Activated naive CD8-positive, alpha-beta T cell treated with anti-CD3 and anti-CD28 coated beads, Interleukin-2, amount 50 U/mL, for 24 hours (primary cell): ENCODE measurements at regions not wholly inside any gene's neighbourhood (a gene's known extent, or its start where the extent isn't known, plus 50 kb on each side); places are given as distances from the start of the nearest gene placed in this dataset.
A peak's percentile ranks its signal among the peaks of the same experiment; 100 is the strongest.

ENCODE experiments used
- ATAC-seq: fragments of 150-1000 bp; cut with Tn5 transposase; one replicate; pipeline ENCODE4 v1.10.0; 2021
- DNase-seq: peaks from one replicate; pipeline ENCODE4 v3.0.0; 2021
- H3K27ac Mint-ChIP-seq: one replicate; pipeline ENCODE4 v1.8.0; 2021; ENCODE audit warnings: mild to moderate bottlenecking, mixed read lengths
- H3K27me3 Mint-ChIP-seq: one replicate; pipeline ENCODE4 v1.8.0; 2021; ENCODE audit warnings: mixed read lengths
- H3K36me3 Mint-ChIP-seq: one replicate; pipeline ENCODE4 v1.8.0; 2021; ENCODE audit warnings: low read depth, mixed read lengths
- H3K4me1 Mint-ChIP-seq: one replicate; pipeline ENCODE4 v1.8.0; 2021; ENCODE audit warnings: mixed read lengths
- H3K4me3 Mint-ChIP-seq: one replicate; pipeline ENCODE4 v1.8.0; 2021; ENCODE audit warnings: mild to moderate bottlenecking, moderate library complexity, mixed read lengths
- H3K9me3 Mint-ChIP-seq: one replicate; pipeline ENCODE4 v1.8.0; 2021; ENCODE audit warnings: mixed read lengths

DNA sequence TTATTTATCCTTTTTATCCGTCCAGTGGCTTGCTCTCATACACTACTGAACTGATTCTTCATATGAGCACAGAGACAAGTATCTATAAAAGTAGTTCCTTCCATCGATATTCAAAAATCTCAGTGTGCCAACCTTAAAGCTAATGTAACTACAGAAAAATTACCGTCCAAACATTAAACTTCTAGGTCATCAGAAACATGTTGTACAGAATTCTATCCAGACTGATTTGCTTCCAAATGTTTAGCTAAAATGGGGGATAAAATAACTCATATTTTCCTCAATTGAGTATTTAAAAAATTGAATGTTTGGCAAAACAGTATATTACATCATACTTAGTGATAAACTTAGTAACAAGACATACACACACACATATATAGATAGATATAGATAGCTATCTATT, 584.7 kb upstream of the SEMA3D start:
- Mint-ChIP-seq H3K4me3 (no peak overlapping the region), H3K9me3 (no peaks in the 10 kb centered on the region), H3K36me3 (no peaks in the 10 kb centered on the region), H3K27ac (no peak overlapping the region), H3K4me1 (no peaks in the 10 kb centered on the region), H3K27me3 (no peaks in the 10 kb centered on the region)
- DNase-seq: no peak
- no peak for ATAC-seq

- H3K36me3 Mint-ChIP-seq: no peaks in the 10 kb centered on the region
- no peak for DNase-seq
- no peaks in the 10 kb centered on the region for H3K4me1 Mint-ChIP-seq
- H3K27ac Mint-ChIP-seq: no peak overlapping the region
- ATAC-seq: no peak
- H3K4me3 Mint-ChIP-seq: no peak overlapping the region
- H3K9me3 Mint-ChIP-seq: no peaks in the 10 kb centered on the region
- no peaks in the 10 kb centered on the region for H3K27me3 Mint-ChIP-seq
These were observed 583.5 kb upstream of the SEMA3D start for GRCh38 chr7:85770332-85770731.

DNA sequence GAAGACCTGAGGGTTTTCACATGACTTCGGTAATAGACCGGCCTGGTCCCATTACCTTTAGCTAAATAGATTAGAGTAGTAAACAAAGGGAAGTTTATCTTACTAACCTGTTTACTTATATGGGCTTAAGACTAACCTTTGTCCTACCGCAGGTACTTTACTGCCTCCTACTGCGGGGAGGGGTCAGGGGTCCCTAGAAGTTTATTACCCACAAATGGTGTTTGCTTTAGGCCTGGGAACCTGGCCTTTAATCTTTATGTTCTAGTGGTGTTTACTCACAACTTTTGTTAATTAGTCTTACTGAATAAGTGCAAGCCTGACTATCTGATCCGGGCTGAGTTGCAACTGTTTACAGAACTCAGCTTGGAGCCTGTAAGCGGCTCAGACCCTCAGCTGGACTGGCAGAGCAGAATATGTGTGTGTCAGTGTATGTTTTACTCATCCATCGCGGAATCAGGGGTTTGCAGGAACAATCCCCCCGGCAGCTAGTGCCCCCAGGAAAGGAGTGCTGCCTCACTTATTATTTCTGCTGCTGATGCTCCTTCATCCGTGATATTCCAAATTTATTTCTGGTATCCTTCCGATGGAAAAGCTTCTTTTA, 578.9 kb upstream of the SEMA3D start:
- DNase-seq: no peak
- no peak for ATAC-seq
- Mint-ChIP-seq H3K4me1 (no peaks in the 10 kb centered on the region), H3K9me3 (peaks cover 3% of the 10 kb centered on the region), H3K27me3 (no peaks in the 10 kb centered on the region), H3K27ac (no peak overlapping the region), H3K36me3 (no peaks in the 10 kb centered on the region), H3K4me3 (no peak overlapping the region)

- Mint-ChIP-seq H3K4me1 (no peaks in the 10 kb centered on the region), H3K27ac (no peak overlapping the region), H3K9me3 (peaks cover 3% of the 10 kb centered on the region), H3K27me3 (no peaks in the 10 kb centered on the region), H3K4me3 (no peak overlapping the region), H3K36me3 (no peaks in the 10 kb centered on the region)
- DNase-seq (no peak), ATAC-seq (no peak)
These were observed 577.2 kb upstream of the SEMA3D start for GRCh38 chr7:85764034-85764433.

DNA sequence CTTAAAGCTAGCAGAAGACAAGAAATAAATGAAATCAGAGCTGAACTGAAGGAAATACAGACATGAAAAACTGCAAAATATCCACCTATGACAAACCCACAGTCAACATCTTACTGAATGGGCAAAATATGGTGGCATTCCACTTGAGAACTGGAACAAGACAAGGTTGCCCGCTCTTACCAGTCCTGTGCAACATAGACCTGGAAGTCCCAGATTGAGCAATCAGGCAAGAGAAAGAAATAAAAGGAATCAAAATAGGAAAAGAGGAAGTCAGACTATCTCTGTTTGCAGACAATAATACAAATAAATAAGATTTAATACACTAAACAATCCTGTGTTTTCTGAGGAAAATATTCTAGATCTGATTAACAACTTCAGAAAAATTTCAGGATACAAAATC, 570.5 kb upstream of the SEMA3D start:
- no peaks in the 10 kb centered on the region for H3K36me3 Mint-ChIP-seq
- H3K9me3 Mint-ChIP-seq: peaks cover 13% of the 10 kb centered on the region
- no peak for DNase-seq
- no peaks in the 10 kb centered on the region for H3K27me3 Mint-ChIP-seq
- H3K27ac Mint-ChIP-seq: no peak overlapping the region
- ATAC-seq: no peak
- H3K4me3 Mint-ChIP-seq: no peak overlapping the region
- H3K4me1 Mint-ChIP-seq: no peaks in the 10 kb centered on the region

- no peak overlapping the region for H3K4me3 Mint-ChIP-seq
- ATAC-seq (no peak), DNase-seq (peak; percentile 17)
- H3K27ac Mint-ChIP-seq: no peak overlapping the region
- H3K36me3 Mint-ChIP-seq: no peaks in the 10 kb centered on the region
- peaks cover 20% of the 10 kb centered on the region for H3K9me3 Mint-ChIP-seq
- no peaks in the 10 kb centered on the region for H3K4me1 Mint-ChIP-seq
- no peaks in the 10 kb centered on the region for H3K27me3 Mint-ChIP-seq
These were observed 563.6 kb upstream of the SEMA3D start for GRCh38 chr7:85750454-85750949.

DNA sequence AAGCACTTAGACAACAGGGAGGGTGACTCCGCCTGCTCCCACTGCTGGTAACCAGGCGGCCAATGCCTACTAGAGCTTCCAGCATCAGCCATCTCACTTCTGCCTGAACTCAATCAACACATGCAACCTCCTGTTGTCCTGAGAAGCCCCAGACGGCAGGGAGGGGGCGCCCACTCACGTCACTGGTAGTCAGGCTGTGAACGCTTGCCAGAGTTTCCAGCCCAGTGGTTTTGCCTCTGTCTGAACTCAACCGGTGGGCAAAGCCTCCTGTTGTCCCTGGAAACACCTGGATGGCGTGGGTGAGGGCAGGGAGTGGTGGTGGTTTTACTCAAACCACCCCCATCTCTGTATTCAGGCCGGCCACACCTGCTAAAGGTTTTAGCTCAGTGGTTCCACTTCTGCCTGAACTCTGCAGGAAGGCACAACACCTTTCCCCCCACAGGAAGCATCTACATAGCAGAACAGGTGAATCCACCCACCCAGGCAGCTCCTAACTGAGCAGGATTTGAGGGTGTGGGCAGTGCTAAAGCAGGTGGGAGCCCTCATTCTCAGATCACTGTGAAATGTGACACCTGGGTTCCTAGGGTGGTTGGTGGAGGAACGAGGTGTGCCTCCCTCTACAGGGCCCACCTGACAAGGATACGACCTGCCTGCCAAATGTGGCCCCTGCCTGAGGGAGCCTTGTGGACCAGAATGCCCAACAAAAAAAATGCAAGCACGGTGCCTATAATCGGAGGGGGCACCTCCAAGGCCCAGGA, 563.0 kb upstream of the SEMA3D start:
- H3K27me3 Mint-ChIP-seq: no peaks in the 10 kb centered on the region
- no peak for DNase-seq
- no peaks in the 10 kb centered on the region for H3K36me3 Mint-ChIP-seq
- H3K27ac Mint-ChIP-seq: no peak overlapping the region
- peaks cover 14% of the 10 kb centered on the region for H3K9me3 Mint-ChIP-seq
- H3K4me3 Mint-ChIP-seq: no peak overlapping the region
- no peaks in the 10 kb centered on the region for H3K4me1 Mint-ChIP-seq
- ATAC-seq: no peak

DNA sequence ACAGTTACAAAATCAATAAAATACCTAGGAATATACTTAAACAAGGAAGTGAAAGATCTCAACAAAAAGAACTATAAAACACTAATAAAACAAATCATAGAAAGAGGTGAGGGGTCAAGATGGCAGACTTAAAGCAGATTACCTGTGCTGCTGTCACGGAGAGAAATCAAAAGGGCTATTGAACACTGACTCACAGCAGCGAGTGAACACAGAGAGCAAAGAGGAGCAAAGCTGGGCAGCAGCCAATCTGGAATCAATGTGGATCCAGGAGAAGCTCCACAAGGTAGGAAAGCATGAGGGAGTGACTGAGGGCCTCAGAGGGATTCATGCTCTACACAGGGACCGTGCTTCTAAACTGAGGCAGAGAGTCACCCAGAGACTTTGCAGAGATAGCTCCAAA, 562.0 kb upstream of the SEMA3D start:
- H3K4me1 Mint-ChIP-seq: no peaks in the 10 kb centered on the region
- no peak overlapping the region for H3K27ac Mint-ChIP-seq
- H3K9me3 Mint-ChIP-seq: peaks cover 14% of the 10 kb centered on the region
- no peak for ATAC-seq
- H3K36me3 Mint-ChIP-seq: no peaks in the 10 kb centered on the region
- H3K4me3 Mint-ChIP-seq: no peak overlapping the region
- no peaks in the 10 kb centered on the region for H3K27me3 Mint-ChIP-seq
- no peak for DNase-seq

DNA sequence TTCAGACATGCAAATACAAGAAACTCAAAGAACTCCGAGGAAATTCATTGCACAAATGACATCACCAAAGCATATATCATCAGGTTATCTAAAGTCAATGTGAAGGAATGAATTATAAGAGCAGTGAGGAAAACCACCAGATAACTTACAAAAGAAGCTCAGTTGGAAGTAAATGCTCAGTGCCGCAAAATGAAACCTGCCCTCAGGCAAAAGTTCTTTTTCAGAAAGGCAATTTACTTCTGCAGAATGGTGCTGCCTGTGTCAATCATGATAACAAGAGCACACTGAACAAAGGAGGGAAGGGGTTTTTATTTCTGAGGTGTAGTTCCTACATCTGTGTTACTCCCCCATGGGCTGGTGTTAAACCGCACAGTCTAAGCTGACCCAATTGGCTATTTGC, 550.6 kb upstream of the SEMA3D start:
- Mint-ChIP-seq H3K9me3 (peaks cover 10% of the 10 kb centered on the region), H3K4me3 (no peak overlapping the region)

GRCh38 chr7:85736085-85736484, 549.2 kb upstream of the SEMA3D start:
- H3K9me3 Mint-ChIP-seq: peaks cover 10% of the 10 kb centered on the region
- no peaks in the 10 kb centered on the region for H3K27me3 Mint-ChIP-seq
- no peaks in the 10 kb centered on the region for H3K4me1 Mint-ChIP-seq
- ATAC-seq (no peak), DNase-seq (no peak)
- H3K4me3 Mint-ChIP-seq: no peak overlapping the region
- no peak overlapping the region for H3K27ac Mint-ChIP-seq
- H3K36me3 Mint-ChIP-seq: no peaks in the 10 kb centered on the region

More for the DNA sequence above, 550.6 kb upstream of the SEMA3D start:
- ATAC-seq (no peak), DNase-seq (no peak)
- H3K27ac Mint-ChIP-seq: no peak overlapping the region
- H3K27me3 Mint-ChIP-seq: no peaks in the 10 kb centered on the region
- H3K4me1 Mint-ChIP-seq: no peaks in the 10 kb centered on the region
- H3K36me3 Mint-ChIP-seq: no peaks in the 10 kb centered on the region

DNA sequence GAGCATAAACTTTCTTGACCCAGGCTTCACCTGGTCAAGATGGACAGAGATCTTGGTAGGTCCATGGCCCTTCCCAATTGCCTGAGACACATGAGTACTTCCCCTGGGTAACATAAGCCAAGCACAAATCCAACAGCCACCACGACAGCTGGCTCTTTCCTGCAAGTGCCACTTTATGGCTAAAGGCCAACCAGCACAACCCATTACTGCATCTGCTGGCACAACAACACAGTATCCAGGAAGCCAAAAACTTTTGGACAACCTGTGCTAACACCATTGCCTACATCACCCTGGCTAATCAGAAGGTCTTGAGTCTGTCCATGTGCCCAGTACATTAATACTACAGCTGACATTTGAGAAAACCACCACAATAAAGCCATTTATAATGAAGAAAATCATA, 548.0 kb upstream of the SEMA3D start:
- Mint-ChIP-seq H3K4me3 (no peak overlapping the region), H3K27me3 (no peaks in the 10 kb centered on the region), H3K36me3 (no peaks in the 10 kb centered on the region), H3K9me3 (peaks cover 10% of the 10 kb centered on the region), H3K4me1 (no peaks in the 10 kb centered on the region), H3K27ac (no peak overlapping the region)
- DNase-seq (no peak), ATAC-seq (no peak)

GRCh38 chr7:85733169-85733915, 546.5 kb upstream of the SEMA3D start:
- Mint-ChIP-seq H3K4me3 (no peak overlapping the region), H3K4me1 (no peaks in the 10 kb centered on the region), H3K27me3 (no peaks in the 10 kb centered on the region), H3K36me3 (no peaks in the 10 kb centered on the region), H3K9me3 (peaks cover 10% of the 10 kb centered on the region), H3K27ac (no peak overlapping the region)
- ATAC-seq: no peak
- DNase-seq: no peak

- H3K9me3 Mint-ChIP-seq: no peaks in the 10 kb centered on the region
- no peaks in the 10 kb centered on the region for H3K27me3 Mint-ChIP-seq
- ATAC-seq (no peak), DNase-seq (no peak)
- H3K36me3 Mint-ChIP-seq: no peaks in the 10 kb centered on the region
- no peaks in the 10 kb centered on the region for H3K4me1 Mint-ChIP-seq
- H3K4me3 Mint-ChIP-seq: no peak overlapping the region
- no peak overlapping the region for H3K27ac Mint-ChIP-seq
These were observed 543.2 kb upstream of the SEMA3D start for GRCh38 chr7:85730012-85730411.

DNA sequence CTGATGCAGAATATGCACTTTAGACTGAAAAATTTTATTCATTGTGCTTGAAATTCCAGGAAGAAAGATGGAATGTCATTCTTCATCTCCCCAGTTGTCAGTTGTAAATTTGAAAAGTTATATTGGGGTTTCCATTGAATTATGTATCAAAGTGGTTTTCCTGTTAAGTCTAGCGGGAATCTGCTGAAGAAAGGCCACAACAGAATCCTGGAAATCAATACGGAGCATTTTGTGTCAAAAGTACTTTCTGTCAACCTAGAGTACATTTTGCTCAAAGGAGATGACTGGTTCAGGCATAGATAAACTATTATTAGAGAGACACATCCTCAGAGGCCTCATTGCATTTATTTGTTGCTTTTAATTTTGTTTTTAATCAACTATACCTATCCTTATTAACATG, 538.2 kb upstream of the SEMA3D start:
- Mint-ChIP-seq H3K4me3 (no peak overlapping the region), H3K36me3 (no peaks in the 10 kb centered on the region), H3K27me3 (no peaks in the 10 kb centered on the region)

More for the DNA sequence above, 538.2 kb upstream of the SEMA3D start:
- no peaks in the 10 kb centered on the region for H3K4me1 Mint-ChIP-seq
- no peak overlapping the region for H3K27ac Mint-ChIP-seq
- DNase-seq: no peak
- no peak for ATAC-seq
- no peaks in the 10 kb centered on the region for H3K9me3 Mint-ChIP-seq
